ENCODE measurements at regions not wholly inside any gene's neighbourhood (a gene's known extent, or its start where the extent isn't known, plus 50 kb on each side); places are given as distances from the start of the nearest gene placed in this dataset.

DNA sequence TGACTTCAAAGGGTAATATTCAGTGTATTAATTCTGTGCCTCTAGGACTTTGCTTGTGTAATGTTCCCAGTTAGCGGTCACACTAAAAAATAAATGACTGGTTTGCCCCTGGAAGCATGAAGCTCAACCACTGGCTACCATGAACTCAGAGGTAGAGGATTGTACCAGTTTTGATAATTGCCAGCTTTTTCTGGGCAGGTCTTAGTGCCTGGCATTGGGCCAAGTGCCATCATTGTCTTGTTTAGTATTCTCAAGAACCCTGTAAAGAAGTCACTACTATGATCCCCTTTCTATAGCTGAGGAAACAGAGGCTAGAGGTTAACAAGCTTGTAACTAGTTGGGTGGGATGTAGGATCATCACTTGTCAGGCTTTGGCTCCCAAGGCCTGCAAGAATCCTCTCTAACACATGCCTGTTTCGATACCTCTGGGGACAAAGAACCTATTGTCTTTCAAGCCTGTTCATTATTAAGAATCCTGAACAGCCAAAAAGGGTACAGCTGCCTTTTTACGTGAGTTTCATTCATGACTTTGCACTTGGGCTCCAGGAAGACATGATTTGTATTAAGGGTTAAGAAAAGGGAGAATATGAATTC is 121.9 kb upstream of the JUN start:
- TF ChIP-seq, protein P1, sequence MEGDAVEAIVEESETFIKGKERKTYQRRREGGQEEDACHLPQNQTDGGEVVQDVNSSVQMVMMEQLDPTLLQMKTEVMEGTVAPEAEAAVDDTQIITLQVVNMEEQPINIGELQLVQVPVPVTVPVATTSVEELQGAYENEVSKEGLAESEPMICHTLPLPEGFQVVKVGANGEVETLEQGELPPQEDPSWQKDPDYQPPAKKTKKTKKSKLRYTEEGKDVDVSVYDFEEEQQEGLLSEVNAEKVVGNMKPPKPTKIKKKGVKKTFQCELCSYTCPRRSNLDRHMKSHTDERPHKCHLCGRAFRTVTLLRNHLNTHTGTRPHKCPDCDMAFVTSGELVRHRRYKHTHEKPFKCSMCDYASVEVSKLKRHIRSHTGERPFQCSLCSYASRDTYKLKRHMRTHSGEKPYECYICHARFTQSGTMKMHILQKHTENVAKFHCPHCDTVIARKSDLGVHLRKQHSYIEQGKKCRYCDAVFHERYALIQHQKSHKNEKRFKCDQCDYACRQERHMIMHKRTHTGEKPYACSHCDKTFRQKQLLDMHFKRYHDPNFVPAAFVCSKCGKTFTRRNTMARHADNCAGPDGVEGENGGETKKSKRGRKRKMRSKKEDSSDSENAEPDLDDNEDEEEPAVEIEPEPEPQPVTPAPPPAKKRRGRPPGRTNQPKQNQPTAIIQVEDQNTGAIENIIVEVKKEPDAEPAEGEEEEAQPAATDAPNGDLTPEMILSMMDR (IDR thresholded peaks at IDR 0.05; ENCODE audit: control extremely low read depth in 1 of 3, insufficient read depth in 1 of 3, low read depth in 1 of 3, low read length in 3 of 3): no peak
- TF ChIP-seq ZNF274 (IDR thresholded peaks at IDR 0.05; ENCODE audit: borderline replicate concordance, extremely low read depth, low read length): no peak
- no peak for TF ChIP-seq EZH2 (IDR thresholded peaks at IDR 0.05; ENCODE audit: low read depth, low read length, severe bottlenecking)
- no peak for TF ChIP-seq JUND (IDR thresholded peaks at IDR 0.05; ENCODE audit: low read length)
- no peak for TF ChIP-seq EP300 (IDR thresholded peaks at IDR 0.05; ENCODE audit: borderline replicate concordance in 1 of 2, low read depth in 2 of 2, low read length in 2 of 2)
- TF ChIP-seq CBX8 (IDR thresholded peaks at IDR 0.05; ENCODE audit: borderline replicate concordance, low read depth, low read length): no peak
- no peak for TF ChIP-seq TEAD4 (IDR thresholded peaks at IDR 0.05; ENCODE audit: low read depth, low read length)
- TF ChIP-seq CBX5 (IDR thresholded peaks at IDR 0.05; ENCODE audit: low read depth, low read length): no peak

Measured in H1 (cell line).